ENCODE measurements at regions not wholly inside any gene's neighbourhood (a gene's known extent, or its start where the extent isn't known, plus 50 kb on each side); places are given as distances from the start of the nearest gene placed in this dataset.

GRCh38 chr3:19075037-19075436 lies 73.3 kb upstream of the KCNH8 start:
- TF ChIP-seq CTCF (IDR thresholded peaks at IDR 0.05) = no peak
- TF ChIP-seq POLR2A (IDR thresholded peaks at IDR 0.05) = no peak

All from adrenal gland (tissue), 5 donors.